NCI-H748 treated with DMSO at 0.1 percent for 48 hours (cell line): ENCODE measurements at regions not wholly inside any gene's neighbourhood (a gene's known extent, or its start where the extent isn't known, plus 50 kb on each side); places are given as distances from the start of the nearest gene placed in this dataset.
"Not testable (repeated sequence)": the region's sequence is repeated elsewhere in the genome, so short reads cannot be mapped to it uniquely, and the experiment has no call there.

Source experiments
- DNase-seq: peaks from one replicate; lab custom pipeline; 2025; lab: John Stamatoyannopoulos, UW

DNA sequence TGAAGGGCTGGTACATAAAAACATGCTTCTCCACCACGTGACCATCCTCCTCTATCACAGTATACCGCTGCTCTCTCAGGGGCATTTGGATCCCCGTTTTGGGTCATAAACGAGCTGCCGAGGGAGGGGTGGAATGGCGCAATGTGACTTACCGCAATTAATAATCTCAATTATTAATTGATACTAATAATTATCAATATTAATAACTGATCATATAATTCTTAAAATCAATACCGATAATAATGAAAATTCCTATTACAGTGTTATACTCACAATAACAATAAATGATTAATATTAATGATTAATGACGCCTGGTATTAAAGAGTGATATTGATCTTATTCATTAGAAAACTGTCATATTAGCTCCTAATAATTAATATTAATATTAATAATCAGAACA is 56.1 kb upstream of the FRG2C start:
- DNase-seq = not testable (repeated sequence)

DNA sequence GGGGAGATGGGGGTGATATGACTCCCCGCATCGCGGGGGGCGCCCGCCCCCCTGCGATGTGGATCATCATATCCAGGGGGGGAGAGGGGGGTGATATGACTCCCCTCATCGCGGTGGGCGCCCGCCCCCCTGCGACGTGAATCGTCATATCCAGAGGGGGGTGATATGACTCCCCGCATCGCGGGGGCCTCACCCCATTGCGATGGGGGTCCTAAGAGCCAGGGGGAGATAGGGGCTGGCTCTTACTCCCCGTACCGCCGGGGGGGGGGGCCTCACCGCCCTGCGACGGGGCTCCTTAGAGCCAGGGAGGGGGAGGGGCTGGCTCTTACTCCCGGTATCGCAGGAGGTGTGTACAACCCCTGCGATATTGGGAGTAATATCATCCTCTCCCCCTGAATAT is 54.5 kb upstream of the FRG2C start:
- not testable (repeated sequence) for DNase-seq

DNA sequence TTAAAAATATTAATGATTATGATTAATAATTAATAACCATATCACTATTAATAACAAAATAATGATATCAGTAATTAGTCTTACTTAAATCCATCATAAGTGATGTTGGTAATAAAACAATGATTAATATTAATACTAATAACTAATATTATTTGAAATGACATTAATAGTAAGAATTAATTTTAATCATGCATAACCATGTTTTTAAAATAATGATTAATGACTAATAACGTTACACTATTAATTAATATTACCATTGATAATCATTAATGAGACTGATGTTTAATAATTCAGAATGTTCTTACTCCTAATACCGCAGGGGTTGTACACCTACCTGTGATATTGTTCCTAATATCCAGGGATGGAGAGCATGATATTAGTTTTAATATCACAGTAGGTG is 53.4 kb upstream of the FRG2C start:
- no peak for DNase-seq

DNA sequence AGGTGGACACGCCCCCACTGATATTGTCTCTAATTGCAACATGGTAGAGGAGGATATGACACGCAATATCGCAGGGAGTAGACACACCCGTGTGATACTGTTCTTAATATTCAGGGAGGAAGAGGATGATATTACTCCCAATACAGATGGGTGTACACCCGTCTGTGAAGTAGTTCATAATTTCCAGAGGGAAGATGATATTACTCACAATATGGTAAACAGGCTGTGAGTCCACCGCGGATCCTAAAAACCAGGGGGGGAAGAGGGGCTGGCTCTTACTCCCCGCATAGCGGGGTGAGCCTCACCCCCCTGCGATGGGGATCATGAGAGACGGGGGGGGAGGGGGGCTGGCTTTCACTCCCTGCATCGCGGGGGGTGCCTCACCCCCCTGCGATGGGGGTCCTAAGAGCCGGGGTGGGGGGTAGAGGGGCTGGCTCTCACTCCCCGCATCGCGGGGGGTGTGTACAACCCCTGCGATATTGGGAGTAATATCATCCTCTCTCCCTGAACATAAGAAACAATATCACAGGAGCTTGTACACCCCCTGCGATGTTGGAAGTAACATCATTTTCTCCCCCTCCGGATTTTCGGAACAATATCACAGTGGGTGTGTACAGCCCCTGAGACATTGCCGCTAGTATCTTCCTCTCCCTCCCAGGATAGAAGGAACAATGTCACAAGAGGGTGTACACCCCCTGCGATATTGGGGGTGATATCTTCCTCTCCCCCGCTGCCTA is 52.2 kb upstream of the FRG2C start:
- not testable (repeated sequence) for DNase-seq
